Large intestine (tissue), 3 donors: ENCODE measurements at regions not wholly inside any gene's neighbourhood (a gene's known extent, or its start where the extent isn't known, plus 50 kb on each side); places are given as distances from the start of the nearest gene placed in this dataset.

ENCODE experiments used
- DNase-seq, 2 donors: peaks; one replicate each; pipeline versions ENCODE4 v3.0.0 to v3.0.0-alpha.2; 2013
- H3K27ac ChIP-seq: one replicate; pipeline ENCODE4 v1.5.1; 2013; ENCODE audit warnings: low read length
- H3K27me3 ChIP-seq: 2 replicates; pipeline ENCODE4 v1.6.1; 2013; ENCODE audit warnings: low read length; ENCODE audit not compliant: control insufficient read depth, insufficient read depth
- H3K36me3 ChIP-seq: 2 replicates; pipeline ENCODE4 v1.6.1; 2013; ENCODE audit warnings: low read length; ENCODE audit not compliant: control insufficient read depth, insufficient read depth
- H3K4me1 ChIP-seq: one replicate; pipeline ENCODE4 v1.6.1; 2013; ENCODE audit warnings: low read length; ENCODE audit not compliant: control insufficient read depth, insufficient read depth
- H3K4me3 ChIP-seq: one replicate; pipeline ENCODE4 v1.5.1; 2013; ENCODE audit warnings: low read length
- H3K9me3 ChIP-seq: one replicate; pipeline ENCODE4 v1.6.1; 2013; ENCODE audit warnings: mild to moderate bottlenecking, low read depth, low read length, moderate library complexity; ENCODE audit not compliant: control insufficient read depth
- WGBS: methylation state at CpG from one replicate; pipeline ENCODE4 v1.1.5; 2013; ENCODE audit warnings: low lambda C conversion rate; ENCODE audit not compliant: insufficient coverage; 5-methylcytosine and 5-hydroxymethylcytosine counted together

DNA sequence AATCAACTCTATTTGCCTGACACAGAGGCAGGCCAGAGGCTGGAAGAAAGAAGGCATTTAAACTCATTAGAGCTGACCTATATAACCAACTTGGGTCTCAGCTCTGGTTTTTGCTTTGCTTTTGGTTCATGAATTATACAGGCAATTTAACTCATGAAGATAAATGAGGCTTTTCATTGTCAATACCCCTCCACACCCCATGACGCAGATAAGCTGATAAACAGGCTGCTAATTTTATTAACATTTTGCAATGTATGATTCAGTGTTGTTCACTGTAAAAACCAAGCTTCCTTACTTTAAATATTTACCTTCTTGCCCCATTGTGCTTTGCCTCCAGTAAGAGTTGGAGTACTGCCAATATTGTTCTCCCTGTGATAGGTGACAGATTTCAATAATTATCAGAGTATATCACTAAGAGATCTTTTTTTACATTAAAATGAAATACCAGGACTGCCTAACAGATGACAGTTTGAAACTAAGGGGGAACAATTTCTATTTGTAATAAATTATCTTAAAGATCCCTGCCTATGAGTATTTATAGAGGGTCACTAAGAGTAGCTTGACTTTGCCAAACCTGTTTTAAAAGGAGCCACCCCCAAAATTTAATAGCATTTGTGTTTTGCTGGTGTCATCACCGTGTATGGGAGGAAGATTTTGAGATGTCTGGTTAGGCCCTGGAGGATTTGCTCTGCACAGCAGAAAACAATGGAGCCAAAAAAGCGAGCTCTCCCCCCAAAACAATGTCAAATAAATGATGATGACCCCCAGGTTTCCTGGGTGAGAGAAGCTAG lies 472.7 kb upstream of the NBEA start:
- Histone ChIP-seq H3K9me3 (no peaks in the 10 kb centered on the region), H3K36me3 (no peaks in the 10 kb centered on the region), H3K4me1 (no peaks in the 10 kb centered on the region), H3K27me3 (no peaks in the 10 kb centered on the region), H3K27ac (no peak overlapping the region), H3K4me3 (no peak overlapping the region)
- WGBS: no CpG with 5 or more reads among the region's 3 CpGs
- DNase-seq: no peak

DNA sequence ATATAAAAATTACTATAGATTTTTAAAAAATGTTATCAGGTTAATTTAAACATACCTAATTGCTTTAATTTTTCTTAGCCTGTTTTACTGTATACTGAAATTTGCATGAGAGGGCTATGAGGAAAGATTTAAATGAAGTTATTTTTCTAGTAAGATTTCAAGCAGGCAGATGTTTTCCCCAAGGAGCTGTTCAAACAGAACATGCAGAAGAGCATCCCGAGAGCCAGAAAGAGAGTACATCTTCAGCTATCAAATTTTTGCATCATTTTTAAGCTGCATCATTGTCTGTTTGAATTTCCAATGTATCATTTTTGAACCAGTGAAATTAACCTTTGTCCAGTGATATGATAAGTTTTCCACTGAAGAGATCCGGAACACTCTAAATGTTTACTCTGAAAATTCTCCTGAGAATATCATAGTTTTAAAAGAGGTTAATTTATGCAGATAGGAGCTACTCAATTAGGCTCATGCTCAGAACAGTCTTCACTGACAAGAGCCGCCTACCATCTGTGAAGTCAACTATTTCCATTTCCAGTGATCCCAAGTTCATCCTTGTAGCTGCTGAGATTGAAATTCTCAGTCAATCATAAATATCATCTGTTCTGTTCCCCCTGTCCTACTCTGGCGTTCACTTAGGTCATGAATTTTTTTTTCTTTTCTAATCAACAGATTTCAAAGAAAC lies 467.7 kb upstream of the NBEA start:
- H3K27ac ChIP-seq: no peak overlapping the region
- WGBS: 80% methylated on average over 2 of the region's 4 CpGs
- no peaks in the 10 kb centered on the region for H3K9me3 ChIP-seq
- H3K36me3 ChIP-seq: no peaks in the 10 kb centered on the region
- H3K4me3 ChIP-seq: no peak overlapping the region
- H3K4me1 ChIP-seq: no peaks in the 10 kb centered on the region
- H3K27me3 ChIP-seq: no peaks in the 10 kb centered on the region
- no peak for DNase-seq

DNA sequence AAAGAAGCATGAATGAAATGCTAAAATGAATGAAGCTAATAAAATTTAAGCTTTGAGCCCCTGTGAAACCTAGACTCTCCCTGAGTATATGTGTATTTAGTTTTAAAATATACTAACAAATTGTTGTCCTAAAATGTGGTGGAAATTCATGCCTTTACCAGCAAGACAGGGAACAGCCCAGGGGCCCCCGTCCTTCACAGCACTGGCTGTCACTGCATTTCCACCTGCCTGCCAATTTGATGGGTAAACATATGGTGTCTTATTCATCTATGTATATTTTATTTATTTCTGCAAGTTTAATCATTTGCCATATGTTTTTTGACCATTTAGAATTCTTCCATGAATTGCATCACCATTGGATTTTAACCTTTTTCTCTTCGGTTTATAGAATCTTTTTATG lies 463.7 kb upstream of the NBEA start:
- H3K36me3 ChIP-seq: no peaks in the 10 kb centered on the region
- H3K27me3 ChIP-seq: no peaks in the 10 kb centered on the region
- WGBS: 86% methylated on average over 1 of the region's 2 CpGs

DNA sequence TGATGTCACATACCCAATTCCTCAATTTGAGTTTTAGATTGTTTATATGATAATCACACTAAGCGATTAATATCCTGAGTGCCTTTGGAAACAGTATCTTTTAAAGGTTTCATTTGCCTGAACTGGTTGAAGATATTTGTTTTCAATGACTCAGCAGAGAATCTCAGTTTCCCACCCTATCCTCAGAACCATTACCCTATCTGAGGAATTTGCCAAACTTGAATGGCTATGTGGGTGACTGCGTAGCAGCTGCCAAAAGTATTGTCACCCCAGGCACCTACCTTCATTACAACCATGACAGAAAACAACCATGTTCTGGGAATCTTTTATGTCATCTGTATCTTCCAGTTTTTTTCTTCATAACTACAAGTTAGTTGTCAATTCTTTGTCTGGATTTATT lies 440.1 kb upstream of the NBEA start:
- Histone ChIP-seq H3K9me3 (no peaks in the 10 kb centered on the region), H3K36me3 (no peaks in the 10 kb centered on the region), H3K27ac (no peak overlapping the region), H3K4me1 (no peaks in the 10 kb centered on the region), H3K4me3 (no peak overlapping the region), H3K27me3 (no peaks in the 10 kb centered on the region)
- WGBS: no CpG with 5 or more reads among the region's 2 CpGs
- no peak for DNase-seq

More for the DNA sequence above, 463.7 kb upstream of the NBEA start:
- Histone ChIP-seq H3K4me1 (no peaks in the 10 kb centered on the region), H3K27ac (no peak overlapping the region), H3K4me3 (no peak overlapping the region), H3K9me3 (no peaks in the 10 kb centered on the region)
- DNase-seq: no peak

DNA sequence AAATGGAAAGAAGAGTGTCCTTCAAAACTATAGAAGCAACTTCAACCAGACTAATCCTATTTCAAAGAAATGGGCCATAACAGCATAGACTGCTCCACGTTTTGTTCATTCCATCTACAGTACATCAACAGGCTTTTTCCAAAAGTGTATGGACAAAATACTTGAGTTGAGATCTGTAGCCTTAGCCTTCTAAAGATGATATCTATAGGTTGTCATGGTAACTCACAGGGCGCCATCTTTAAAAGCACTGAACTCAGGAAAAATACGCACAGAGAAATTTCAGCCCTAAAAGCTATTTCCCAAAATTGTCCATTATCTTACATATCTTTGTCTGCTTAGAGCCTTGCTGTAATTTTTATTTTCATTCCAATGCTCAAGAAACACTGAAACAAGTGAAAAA lies 439.4 kb upstream of the NBEA start:
- no peaks in the 10 kb centered on the region for H3K36me3 ChIP-seq
- H3K27ac ChIP-seq: no peak overlapping the region
- H3K9me3 ChIP-seq: no peaks in the 10 kb centered on the region
- no peaks in the 10 kb centered on the region for H3K4me1 ChIP-seq
- WGBS: 100% methylated on average over 1 of the region's 3 CpGs
- H3K27me3 ChIP-seq: no peaks in the 10 kb centered on the region
- no peak overlapping the region for H3K4me3 ChIP-seq
- DNase-seq: no peak

DNA sequence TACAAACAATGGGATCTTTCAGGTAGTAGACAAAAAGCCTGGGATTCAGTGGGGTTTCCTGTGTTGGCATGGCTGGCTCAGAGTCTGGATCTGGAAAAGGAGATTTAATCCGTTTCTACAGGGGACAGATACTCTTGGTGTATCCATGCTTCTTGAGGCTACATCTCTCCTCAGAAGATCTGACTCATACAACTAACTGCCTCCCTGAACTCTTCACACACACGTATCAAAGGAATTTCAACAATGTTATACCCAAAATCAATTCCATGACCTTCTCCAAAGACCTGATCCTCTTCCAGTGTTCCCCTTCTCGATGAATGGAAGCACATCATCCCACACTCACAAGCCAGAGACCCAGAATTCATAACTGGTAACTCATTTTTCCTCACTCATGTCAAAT lies 435.3 kb upstream of the NBEA start:
- DNase-seq: no peak
- no peaks in the 10 kb centered on the region for H3K36me3 ChIP-seq
- H3K27me3 ChIP-seq: no peaks in the 10 kb centered on the region
- H3K27ac ChIP-seq: no peak overlapping the region
- H3K4me3 ChIP-seq: no peak overlapping the region
- WGBS: 100% methylated on average over 1 of the region's 3 CpGs
- H3K9me3 ChIP-seq: no peaks in the 10 kb centered on the region
- H3K4me1 ChIP-seq: no peaks in the 10 kb centered on the region

DNA sequence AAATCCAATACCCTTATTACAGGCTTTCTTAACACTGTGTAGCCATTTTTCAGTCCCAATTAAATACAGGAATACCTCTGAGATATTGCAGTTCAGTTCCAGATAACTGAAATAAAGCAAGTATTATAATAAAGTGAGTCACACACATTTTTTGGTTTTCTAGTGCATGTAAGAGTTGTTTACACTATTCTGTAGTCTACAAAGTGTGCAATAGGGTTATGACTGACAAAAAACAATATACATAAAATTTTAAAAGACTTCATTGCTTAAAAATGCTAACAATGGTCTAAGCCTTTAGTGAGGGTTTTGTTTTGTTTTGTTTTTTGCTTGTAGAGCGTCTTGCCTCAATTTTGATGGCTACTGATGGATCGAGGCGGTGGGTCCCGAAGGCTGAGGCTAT lies 434.4 kb upstream of the NBEA start:
- H3K27ac ChIP-seq: no peak overlapping the region
- DNase-seq: no peak
- 97% methylated on average over 4 of the region's 4 CpGs for WGBS
- H3K36me3 ChIP-seq: no peaks in the 10 kb centered on the region
- no peaks in the 10 kb centered on the region for H3K9me3 ChIP-seq
- H3K27me3 ChIP-seq: no peaks in the 10 kb centered on the region
- H3K4me1 ChIP-seq: no peaks in the 10 kb centered on the region
- H3K4me3 ChIP-seq: no peak overlapping the region

DNA sequence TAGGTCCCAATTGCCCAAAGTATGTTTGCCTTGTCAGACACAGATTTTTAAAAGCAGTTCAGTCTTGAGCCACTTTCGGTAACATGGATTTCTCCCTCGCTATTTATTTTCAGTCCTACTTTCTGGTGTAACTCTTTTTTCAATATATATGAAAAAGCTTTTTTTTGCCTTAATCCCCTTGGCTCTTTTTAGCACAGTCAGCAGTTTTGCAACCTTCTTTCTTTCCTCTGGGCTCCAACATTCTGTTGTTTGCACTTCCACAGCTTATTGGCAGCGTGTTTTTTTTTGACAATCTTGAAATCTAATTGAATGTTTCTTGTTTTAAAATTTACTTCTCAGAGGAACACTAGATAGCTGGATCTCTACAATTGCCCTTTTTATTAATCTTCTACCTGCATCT lies 429.3 kb upstream of the NBEA start:
- no peaks in the 10 kb centered on the region for H3K4me1 ChIP-seq
- H3K9me3 ChIP-seq: no peaks in the 10 kb centered on the region
- 78% methylated on average over 3 of the region's 3 CpGs for WGBS
- H3K36me3 ChIP-seq: no peaks in the 10 kb centered on the region
- no peak overlapping the region for H3K27ac ChIP-seq
- no peaks in the 10 kb centered on the region for H3K27me3 ChIP-seq
- no peak for DNase-seq
- H3K4me3 ChIP-seq: no peak overlapping the region

DNA sequence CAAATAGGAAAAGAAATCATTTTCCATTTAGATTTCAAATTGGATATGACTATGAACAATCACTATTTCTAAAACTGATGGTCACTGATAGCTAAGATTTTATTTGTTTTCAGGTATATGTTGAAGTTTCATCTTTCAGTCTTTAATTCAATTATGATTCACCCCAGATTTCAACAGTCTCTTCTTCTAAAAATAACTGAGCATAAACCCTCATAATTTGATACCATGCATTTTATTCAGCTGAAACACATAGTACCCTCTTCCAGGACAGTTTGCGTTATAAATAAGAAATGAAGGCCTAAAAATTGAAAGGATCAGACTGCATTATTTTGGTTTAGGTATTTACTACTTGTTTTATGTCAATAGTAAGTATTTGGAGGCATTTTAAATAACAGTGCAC lies 428.5 kb upstream of the NBEA start:
- Histone ChIP-seq H3K4me3 (no peak overlapping the region), H3K4me1 (no peaks in the 10 kb centered on the region), H3K27me3 (no peaks in the 10 kb centered on the region), H3K9me3 (no peaks in the 10 kb centered on the region), H3K36me3 (no peaks in the 10 kb centered on the region), H3K27ac (no peak overlapping the region)
- 92% methylated on average over 1 of the region's 1 CpG for WGBS
- no peak for DNase-seq

DNA sequence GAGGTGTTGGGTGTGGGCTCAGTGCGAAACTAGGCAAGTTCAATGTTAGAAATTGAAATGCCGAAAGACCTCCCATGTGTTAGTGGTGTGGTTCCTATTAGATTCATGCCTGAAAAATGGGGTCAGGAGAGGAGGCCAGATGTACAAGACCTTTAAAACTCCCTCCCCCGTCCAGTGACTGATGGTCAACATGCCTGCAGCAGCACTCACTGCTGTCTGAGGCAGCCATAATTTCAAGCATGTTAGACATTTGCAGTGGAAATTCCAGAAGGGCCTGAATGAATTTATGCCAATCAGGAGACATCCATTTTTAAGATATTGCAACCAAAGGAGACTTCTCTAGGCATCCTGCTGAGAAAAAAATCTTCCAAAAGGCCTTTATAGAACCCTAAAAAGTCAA lies 426.9 kb upstream of the NBEA start:
- H3K27ac ChIP-seq: no peak overlapping the region
- H3K36me3 ChIP-seq: no peaks in the 10 kb centered on the region
- no peak overlapping the region for H3K4me3 ChIP-seq
- no peaks in the 10 kb centered on the region for H3K9me3 ChIP-seq
- 100% methylated on average over 1 of the region's 3 CpGs for WGBS
- H3K4me1 ChIP-seq: no peaks in the 10 kb centered on the region
- H3K27me3 ChIP-seq: no peaks in the 10 kb centered on the region
- DNase-seq: no peak

DNA sequence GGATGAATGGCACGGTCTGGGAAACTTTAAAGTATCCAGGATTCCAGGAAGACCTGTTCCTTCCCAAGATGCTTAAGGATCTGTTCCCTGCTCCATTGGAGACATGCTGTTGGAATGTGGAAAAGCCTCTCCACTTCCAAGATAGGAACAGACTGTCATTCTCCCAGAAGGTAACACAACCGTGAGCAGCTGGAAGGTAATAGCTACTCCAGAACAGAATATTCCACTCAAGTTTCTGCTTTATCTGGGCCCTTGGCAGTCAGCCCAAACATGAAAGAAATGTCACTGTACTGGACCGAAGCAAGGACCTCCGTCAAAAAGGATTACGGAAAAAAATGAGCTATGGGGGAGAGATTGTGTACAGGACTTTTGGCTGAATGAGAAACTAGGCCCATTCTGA lies 420.9 kb upstream of the NBEA start:
- H3K4me1 ChIP-seq: no peaks in the 10 kb centered on the region
- no peak for DNase-seq
- no peak overlapping the region for H3K27ac ChIP-seq
- no CpG with 5 or more reads among the region's 5 CpGs for WGBS
- H3K4me3 ChIP-seq: no peak overlapping the region
- H3K9me3 ChIP-seq: no peaks in the 10 kb centered on the region
- no peaks in the 10 kb centered on the region for H3K36me3 ChIP-seq
- H3K27me3 ChIP-seq: no peaks in the 10 kb centered on the region
